ENCODE measurements at regions not wholly inside any gene's neighbourhood (a gene's known extent, or its start where the extent isn't known, plus 50 kb on each side); places are given as distances from the start of the nearest gene placed in this dataset.

GRCh38 chr6:19547507-19547906, 289.7 kb upstream of the ID4 start:
- TF ChIP-seq, protein P1, sequence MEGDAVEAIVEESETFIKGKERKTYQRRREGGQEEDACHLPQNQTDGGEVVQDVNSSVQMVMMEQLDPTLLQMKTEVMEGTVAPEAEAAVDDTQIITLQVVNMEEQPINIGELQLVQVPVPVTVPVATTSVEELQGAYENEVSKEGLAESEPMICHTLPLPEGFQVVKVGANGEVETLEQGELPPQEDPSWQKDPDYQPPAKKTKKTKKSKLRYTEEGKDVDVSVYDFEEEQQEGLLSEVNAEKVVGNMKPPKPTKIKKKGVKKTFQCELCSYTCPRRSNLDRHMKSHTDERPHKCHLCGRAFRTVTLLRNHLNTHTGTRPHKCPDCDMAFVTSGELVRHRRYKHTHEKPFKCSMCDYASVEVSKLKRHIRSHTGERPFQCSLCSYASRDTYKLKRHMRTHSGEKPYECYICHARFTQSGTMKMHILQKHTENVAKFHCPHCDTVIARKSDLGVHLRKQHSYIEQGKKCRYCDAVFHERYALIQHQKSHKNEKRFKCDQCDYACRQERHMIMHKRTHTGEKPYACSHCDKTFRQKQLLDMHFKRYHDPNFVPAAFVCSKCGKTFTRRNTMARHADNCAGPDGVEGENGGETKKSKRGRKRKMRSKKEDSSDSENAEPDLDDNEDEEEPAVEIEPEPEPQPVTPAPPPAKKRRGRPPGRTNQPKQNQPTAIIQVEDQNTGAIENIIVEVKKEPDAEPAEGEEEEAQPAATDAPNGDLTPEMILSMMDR (IDR thresholded peaks at IDR 0.05) = no peak
- H3K27me3 Mint-ChIP-seq = no peaks in the 10 kb centered on the region
- no peak overlapping the region for H3K27ac Mint-ChIP-seq
- POLR2A ChIA-PET = no interaction called here
- H3K4me3 Mint-ChIP-seq = no peak overlapping the region
- intact Hi-C loops (cut with DNase I, micrococcal nuclease) = no loop called here
- no peaks in the 10 kb centered on the region for H3K36me3 Mint-ChIP-seq (ENCODE audit: low read depth)
- DNase-seq (no peak), ATAC-seq (ENCODE audit: poor library complexity) (no peak)
- Histone ChIP-seq H3K36me3 (ENCODE audit: insufficient read depth, low read length) (no peaks in the 10 kb centered on the region), H3K4me1 (ENCODE audit: insufficient read depth, low read length) (no peaks in the 10 kb centered on the region), H3K27ac (ENCODE audit: low read depth in 1 of 2, low read length in 2 of 2) (no peak overlapping the region), H3K9me3 (ENCODE audit: control insufficient read depth in 1 of 2, insufficient read depth in 1 of 2, low read length in 2 of 2) (no peaks in the 10 kb centered on the region), H3K4me3 (ENCODE audit: low read length) (no peak overlapping the region), H3K27me3 (ENCODE audit: control insufficient read depth in 1 of 2, insufficient read depth in 2 of 2, low read length in 2 of 2) (no peaks in the 10 kb centered on the region)
- H3K4me1 Mint-ChIP-seq (ENCODE audit: low read depth) = no peaks in the 10 kb centered on the region
- H3K9me3 Mint-ChIP-seq = no peaks in the 10 kb centered on the region
- CTCF ChIA-PET = no interaction called here

DNA sequence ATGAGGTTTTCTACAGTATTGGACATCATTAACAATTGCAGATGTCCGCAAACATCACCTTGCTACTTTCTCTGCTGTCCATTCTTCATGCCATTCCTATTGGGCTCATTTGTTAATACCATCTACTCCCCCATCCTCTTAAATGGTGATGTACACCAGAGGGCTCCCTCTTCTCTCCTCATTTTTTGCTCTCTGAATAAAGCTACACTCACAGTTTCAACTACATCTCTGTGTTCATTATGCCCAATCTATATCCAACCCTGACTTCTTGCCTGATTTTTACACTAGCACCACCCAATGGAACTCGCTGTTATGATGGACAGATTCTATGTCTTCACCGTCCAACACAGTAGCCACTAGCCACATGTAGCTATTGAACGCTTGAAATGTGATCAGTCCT, 288.1 kb upstream of the ID4 start:
- no peaks in the 10 kb centered on the region for H3K36me3 Mint-ChIP-seq (ENCODE audit: low read depth)

GRCh38 chr6:19550380-19550779, 286.8 kb upstream of the ID4 start:
- H3K27me3 ChIP-seq (ENCODE audit: control insufficient read depth in 1 of 2, insufficient read depth in 2 of 2, low read length in 2 of 2) = no peaks in the 10 kb centered on the region
- intact Hi-C loops (cut with DNase I, micrococcal nuclease) = no loop called here
- H3K27ac Mint-ChIP-seq = no peak overlapping the region

More for the DNA sequence above, 288.1 kb upstream of the ID4 start:
- TF ChIP-seq, protein P1 (IDR thresholded peaks at IDR 0.05) = no peak
- no peaks in the 10 kb centered on the region for H3K4me1 ChIP-seq (ENCODE audit: insufficient read depth, low read length)
- no peaks in the 10 kb centered on the region for H3K27me3 ChIP-seq (ENCODE audit: control insufficient read depth in 1 of 2, insufficient read depth in 2 of 2, low read length in 2 of 2)
- no peaks in the 10 kb centered on the region for H3K9me3 Mint-ChIP-seq
- peaks cover 0 to 4% of the 10 kb centered on the region in 2 experiments for H3K9me3 ChIP-seq (ENCODE audit: control insufficient read depth in 1 of 2, insufficient read depth in 1 of 2, low read length in 2 of 2)
- H3K4me3 Mint-ChIP-seq = no peak overlapping the region
- ATAC-seq (ENCODE audit: poor library complexity) (no peak), DNase-seq (no peak)
- no peak overlapping the region for H3K27ac Mint-ChIP-seq
- ChIA-PET CTCF (no interaction called here), POLR2A (no interaction called here)
- H3K4me1 Mint-ChIP-seq (ENCODE audit: low read depth) = no peaks in the 10 kb centered on the region
- H3K4me3 ChIP-seq (ENCODE audit: low read length) = no peak overlapping the region
- intact Hi-C loops (cut with DNase I, micrococcal nuclease) = no loop called here
- no peaks in the 10 kb centered on the region for H3K36me3 ChIP-seq (ENCODE audit: insufficient read depth, low read length)
- H3K27me3 Mint-ChIP-seq = no peaks in the 10 kb centered on the region
- H3K27ac ChIP-seq (ENCODE audit: low read depth in 1 of 2, low read length in 2 of 2) = no peak overlapping the region

More at GRCh38 chr6:19550380-19550779, 286.8 kb upstream of the ID4 start:
- Histone ChIP-seq H3K9me3 (ENCODE audit: control insufficient read depth in 1 of 2, insufficient read depth in 1 of 2, low read length in 2 of 2) (peaks cover 0 to 4% of the 10 kb centered on the region in 2 experiments), H3K27ac (ENCODE audit: low read depth in 1 of 2, low read length in 2 of 2) (no peak overlapping the region), H3K36me3 (ENCODE audit: insufficient read depth, low read length) (no peaks in the 10 kb centered on the region), H3K4me1 (ENCODE audit: insufficient read depth, low read length) (no peaks in the 10 kb centered on the region), H3K4me3 (ENCODE audit: low read length) (no peak overlapping the region)
- Mint-ChIP-seq H3K36me3 (ENCODE audit: low read depth) (no peaks in the 10 kb centered on the region), H3K9me3 (peaks cover 3% of the 10 kb centered on the region), H3K27me3 (no peaks in the 10 kb centered on the region), H3K4me3 (no peak overlapping the region), H3K4me1 (ENCODE audit: low read depth) (no peaks in the 10 kb centered on the region)
- no peak for ATAC-seq (ENCODE audit: poor library complexity)
- TF ChIP-seq, protein P1 (IDR thresholded peaks at IDR 0.05) = no peak
- no peak for DNase-seq
- ChIA-PET POLR2A (no interaction called here), CTCF (no interaction called here)

Data from CD4-positive, alpha-beta T cell (primary cell).